HG03097 (cell line): ENCODE measurements at regions not wholly inside any gene's neighbourhood (a gene's known extent, or its start where the extent isn't known, plus 50 kb on each side); places are given as distances from the start of the nearest gene placed in this dataset.

ENCODE experiments used
- ATAC-seq: cut with Tn5 transposase; IDR thresholded peaks from one replicate; pipeline ENCODE4 v1.9.1; 2021; ENCODE audit not compliant: unreplicated experiment, low FRiP score

- ATAC-seq: no peak
Observed at GRCh38 chr14:58697930-58698642, 60.3 kb downstream of the DACT1 start.

DNA sequence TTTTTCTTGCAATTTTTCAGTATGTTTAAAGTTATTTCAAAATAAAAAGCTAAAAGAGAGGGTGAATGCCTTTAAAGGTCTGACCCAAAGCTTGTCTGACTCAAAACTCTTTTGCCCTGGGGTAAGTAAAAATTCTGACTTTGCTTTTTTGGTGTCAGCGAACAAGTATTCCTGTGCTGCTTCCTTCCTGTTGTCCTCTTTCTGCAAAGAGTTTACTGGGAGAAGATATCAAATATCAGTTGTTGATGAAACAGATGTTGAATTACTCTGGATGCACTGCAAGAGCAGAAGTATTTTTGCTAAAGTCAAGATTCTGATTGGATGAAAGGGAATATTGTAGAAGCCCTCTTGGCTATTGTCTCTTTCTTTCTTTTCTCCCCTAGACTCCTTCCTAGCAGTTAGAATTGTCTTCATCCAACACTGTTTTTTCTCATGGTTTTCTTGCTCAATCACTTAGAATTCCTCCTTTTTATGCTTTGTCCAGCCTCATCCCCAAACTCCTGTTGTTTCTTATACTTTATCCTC, 62.0 kb downstream of the DACT1 start:
- ATAC-seq: no peak

- no peak for ATAC-seq
Observed at GRCh38 chr14:58701156-58701555, 63.4 kb downstream of the DACT1 start.

- no peak for ATAC-seq
Observed at GRCh38 chr14:58701604-58702003, 63.8 kb downstream of the DACT1 start.

- ATAC-seq: no peak
Observed at GRCh38 chr14:58702441-58703160, 64.8 kb downstream of the DACT1 start.

DNA sequence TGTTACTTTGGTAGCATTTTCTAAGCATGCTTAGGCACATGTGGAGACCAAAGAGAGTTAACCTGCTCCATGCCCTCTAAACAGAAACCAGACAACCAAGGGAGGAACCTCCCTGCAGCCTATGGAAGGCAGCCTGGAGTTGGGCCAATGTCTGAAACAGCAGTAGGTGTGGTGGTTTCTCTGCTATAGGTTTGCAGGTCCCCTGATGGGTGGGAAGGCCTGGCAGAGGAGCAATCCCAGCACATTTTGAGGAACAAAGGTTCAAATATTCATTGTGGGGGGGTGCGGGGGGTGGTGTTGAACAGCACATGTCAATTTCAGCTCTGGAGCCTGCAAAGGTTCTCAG, 65.4 kb downstream of the DACT1 start:
- no peak for ATAC-seq

- no peak for ATAC-seq
Observed at GRCh38 chr14:58705066-58705465, 67.3 kb downstream of the DACT1 start.

DNA sequence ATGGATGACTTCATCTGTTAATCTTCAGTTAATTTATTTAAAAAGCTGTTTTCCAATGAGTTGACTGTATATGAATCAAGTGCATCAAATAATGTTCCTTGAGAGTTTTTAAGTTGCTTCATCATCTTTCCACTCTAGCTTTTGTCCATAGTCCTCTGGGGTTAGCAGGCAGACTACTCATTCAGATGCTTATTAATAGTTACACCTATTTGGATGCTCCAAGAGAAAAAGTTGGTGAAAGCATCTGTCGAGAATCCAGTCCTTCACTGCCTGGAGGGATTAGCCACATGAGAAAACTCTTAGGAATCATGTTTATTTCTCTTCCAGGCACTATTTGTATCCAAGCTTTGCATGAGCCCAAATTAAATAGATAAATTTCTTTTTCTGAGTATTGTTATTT, 70.2 kb downstream of the DACT1 start:
- no peak for ATAC-seq

- ATAC-seq: no peak
Observed at GRCh38 chr14:58709949-58710348, 72.2 kb downstream of the DACT1 start.

DNA sequence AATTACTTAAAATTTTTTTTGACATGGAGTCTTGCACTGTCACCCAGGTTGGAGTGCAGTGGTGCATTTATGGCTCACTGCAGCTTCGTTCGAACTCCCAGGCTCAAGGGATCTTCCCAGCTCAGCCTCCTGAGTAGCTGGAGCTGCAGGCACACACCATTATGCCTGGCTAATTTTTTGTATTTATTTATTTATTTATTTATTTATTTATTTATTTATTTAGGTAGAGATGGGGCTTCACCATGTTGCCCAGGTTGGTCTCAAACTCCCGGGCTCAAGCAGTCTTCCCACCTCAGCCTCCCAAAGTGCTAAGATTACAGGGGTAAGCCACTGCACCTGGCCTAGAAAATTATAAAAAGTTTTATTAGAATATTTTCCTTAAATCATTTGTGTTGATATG, 73.6 kb downstream of the DACT1 start:
- ATAC-seq: no peak

DNA sequence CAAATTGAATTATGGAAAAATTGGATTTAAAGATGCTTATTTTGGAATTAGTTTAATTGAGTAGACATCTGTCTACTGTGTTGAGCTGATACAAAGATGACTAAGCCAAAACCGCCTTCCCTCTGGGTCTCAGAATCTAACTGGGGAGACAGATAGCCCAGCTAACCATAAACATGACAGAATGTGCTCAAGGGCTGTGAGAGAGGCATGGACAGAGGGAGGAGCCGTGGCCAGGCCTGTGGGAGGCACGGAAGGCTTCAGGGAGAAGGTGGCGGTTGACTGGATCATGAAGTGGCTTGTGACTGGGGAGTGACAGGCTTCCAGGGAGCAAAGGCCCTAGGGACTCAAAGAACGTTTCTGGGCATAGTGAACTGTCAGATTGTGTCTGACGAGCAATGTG, 74.6 kb downstream of the DACT1 start:
- no peak for ATAC-seq

DNA sequence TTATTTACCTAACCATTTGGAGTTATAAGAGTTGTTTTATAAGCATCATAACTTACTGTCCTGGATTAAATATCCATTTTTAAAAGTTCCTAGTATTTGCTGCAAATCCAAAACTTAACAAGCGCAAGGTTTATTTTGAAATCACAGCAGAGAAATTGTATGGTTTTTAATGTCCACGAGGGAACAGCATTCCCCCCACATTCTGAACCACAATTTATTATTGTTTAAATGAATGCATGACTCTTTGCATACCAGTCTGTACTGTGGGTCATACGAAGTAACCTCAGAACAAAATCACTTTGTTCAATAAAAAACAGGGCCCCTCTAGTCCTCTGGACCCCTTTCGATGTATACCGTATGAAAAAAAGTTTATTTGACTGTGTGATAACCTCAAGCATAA, 75.9 kb downstream of the DACT1 start:
- no peak for ATAC-seq

DNA sequence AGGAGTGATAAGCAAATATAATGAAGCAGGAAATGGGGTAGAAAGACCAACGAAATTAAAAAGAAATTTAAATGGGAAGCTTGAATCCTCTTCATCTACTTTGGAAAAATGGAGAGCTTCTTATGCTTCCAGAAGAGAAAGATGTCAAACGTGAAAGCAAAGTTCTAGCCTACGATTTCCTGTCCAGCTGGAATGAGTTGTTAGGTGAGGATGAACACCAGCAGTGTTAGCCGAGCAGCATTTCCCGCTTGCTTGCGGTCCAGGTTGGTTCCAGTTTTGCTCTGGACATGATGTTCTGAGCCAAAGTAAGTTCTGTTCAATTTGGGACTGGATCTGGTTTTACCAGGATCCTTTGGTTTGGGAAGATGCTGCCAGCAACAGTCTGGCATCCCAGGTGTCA, 78.9 kb downstream of the DACT1 start:
- ATAC-seq: no peak

- ATAC-seq: no peak
Observed at GRCh38 chr14:58717211-58717610, 79.4 kb downstream of the DACT1 start.

DNA sequence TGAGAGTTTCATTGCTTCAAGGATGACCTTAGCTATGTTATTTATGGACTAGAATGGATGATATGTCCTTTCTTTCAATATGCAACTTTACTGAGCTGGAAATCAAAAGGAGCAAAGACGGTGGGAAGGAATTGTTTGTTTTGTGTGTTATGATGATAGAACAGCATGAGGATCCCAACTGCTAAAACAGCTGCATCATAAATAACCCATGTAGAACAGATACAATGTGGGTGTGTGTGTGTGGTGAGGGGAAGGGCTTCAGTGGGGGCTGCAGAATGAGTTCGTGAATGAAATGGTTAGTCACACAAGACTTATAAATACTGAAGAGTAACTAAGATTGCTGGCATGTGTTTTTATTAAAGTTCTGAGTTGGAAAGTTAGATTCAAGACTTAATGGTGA, 80.1 kb downstream of the DACT1 start:
- no peak for ATAC-seq

DNA sequence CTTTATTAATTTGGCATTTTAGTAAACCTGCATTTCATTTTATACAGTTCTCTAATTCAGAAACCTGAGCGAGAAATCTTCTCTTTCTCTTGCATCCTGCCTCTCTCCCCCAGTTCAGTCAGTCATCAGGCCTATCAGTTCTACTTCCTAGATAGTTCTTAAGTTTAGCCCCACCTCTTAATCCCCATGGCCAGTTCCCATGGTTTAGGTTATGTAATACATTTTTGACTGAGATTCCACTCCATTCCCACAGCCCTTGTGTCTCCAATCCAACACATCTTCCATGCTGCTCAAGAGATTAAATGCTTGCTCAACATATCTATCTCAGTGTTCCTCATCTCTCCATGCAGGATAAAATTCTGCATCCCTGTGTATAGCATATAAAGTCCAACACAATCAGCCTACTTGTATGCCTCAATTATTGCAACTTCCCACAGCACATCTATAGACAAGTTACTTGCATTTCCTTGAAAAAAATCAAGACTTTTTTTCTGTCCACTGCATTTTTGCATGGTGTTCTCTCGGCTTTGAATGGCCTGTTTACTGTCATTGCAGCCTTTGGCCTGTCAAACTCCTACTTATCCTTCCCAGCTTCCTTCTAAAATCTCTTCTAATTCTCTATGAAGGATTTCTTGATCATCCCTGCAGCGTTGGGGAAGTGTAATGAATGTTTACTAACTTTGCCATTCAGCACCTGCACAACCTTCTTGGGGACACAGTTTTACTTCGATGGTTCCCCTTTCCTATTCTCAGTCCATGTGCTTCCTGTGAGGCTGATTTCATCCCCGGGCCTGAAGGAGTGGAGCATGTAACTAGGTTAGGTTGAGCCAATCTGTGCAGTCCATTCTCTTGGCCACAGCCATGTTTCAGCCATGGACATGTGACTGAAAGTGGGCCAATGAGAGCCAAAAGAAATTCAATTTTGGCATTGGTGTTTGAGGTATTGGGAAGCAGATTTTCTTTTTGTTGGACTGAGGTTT, 80.8 kb downstream of the DACT1 start:
- no peak for ATAC-seq

DNA sequence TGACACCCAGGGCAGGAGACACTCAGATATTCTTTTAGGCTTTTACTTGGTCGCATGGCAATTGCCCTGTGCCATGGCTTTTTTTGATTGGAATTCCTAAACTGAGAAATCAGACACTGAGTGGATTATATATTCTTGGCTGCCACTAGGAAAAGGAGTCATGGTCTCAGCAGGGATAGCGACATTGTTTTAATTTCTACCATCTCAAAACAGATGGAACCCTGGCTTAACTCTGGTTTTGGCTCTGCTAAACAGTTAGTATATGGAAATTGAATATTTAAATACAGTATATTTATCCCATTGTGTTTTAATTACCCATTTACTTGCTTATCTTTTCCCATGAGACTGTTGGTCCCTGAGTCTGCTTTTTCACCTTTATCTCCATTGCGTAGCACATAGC, 84.0 kb downstream of the DACT1 start:
- no peak for ATAC-seq

GRCh38 chr14:58722441-58722840, 84.7 kb downstream of the DACT1 start:
- no peak for ATAC-seq

DNA sequence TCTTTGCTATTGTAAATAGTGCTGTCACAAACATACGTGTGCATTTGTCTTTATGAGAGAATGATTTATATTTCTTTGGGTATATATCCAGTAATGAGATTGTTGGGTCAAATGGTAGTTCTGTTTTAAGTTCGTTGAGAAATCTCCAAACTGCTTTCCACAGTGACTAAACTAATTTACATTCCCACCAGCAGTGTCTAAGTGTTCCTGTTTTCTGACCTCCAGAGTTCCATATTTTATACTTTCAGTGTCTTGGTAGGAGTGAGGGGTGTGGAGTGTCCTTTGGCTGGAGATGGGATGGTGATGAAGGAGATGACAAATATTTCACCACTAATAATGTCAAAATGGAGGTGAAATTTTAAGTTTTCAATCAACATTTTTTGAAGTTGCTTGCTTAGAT, 86.4 kb downstream of the DACT1 start:
- ATAC-seq: no peak

DNA sequence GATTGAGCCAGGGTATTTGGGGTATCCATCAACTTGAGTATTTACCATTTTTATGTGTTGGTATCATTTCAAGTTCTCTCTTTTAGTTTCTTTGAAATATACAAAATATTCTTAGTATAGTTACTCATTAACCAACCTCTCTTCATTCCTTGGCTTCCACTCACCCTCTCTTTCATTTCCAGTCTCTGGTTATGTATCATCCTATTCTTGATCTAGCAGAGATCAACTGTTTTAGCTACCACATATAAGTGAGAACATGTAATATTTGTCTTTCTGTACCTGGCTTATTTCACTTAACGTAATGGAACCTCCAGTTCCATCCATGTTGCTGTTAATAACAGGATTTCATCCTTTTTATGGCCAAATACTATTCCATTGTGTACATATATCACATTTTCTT, 86.9 kb downstream of the DACT1 start:
- ATAC-seq: no peak

GRCh38 chr14:58725226-58725625, 87.5 kb downstream of the DACT1 start:
- no peak for ATAC-seq
